HepG2 (cell line): ENCODE measurements at regions not wholly inside any gene's neighbourhood (a gene's known extent, or its start where the extent isn't known, plus 50 kb on each side); places are given as distances from the start of the nearest gene placed in this dataset.

Source experiments
- ATAC-seq: fragments of 200-7000 bp; cut with Tn5 transposase; 3 replicates; pipeline ENCODE4 v1.9.1; 2020; ENCODE audit warnings: mild to moderate bottlenecking, moderate library complexity
- BruUV-seq: library from RNA; stranded (reverse); fragments of 400-500 nt; replicated peaks from 2 replicates; lab custom pipeline; 2021; lab: Mats Ljungman, UMichigan
- CTCF ChIA-PET: fragments of 300-600 bp; formaldehyde crosslinking; extraction: SDS; loops from one replicate; lab custom pipeline; 2021; ENCODE audit warnings: low total read pairs, inconsistent platforms, low intra/inter-chr PET ratio; lab: Yijun Ruan, JAX
- POLR2A ChIA-PET: fragments of 350-600 bp; sonication (Branson Sonifier 250); formaldehyde crosslinking; loops from one replicate; lab custom pipeline; 2020; ENCODE audit warnings: antibody characterized with exemption, inconsistent platforms; lab: Yijun Ruan, JAX
- DNase-seq: peaks from one replicate; pipeline ENCODE4 v3.0.0-alpha.2; 2015; ENCODE audit warnings: low spot score
- FAIRE-seq: peaks from 3 replicates; lab custom pipeline; 2011; peaks lifted over from hg19 to GRCh38; lab: Jason Lieb, UNC
- H2AFZ ChIP-seq: one replicate; pipeline ENCODE4 v1.6.1; 2011; ENCODE audit warnings: low read length, inconsistent platforms
- H3K27ac ChIP-seq: fragments of 300-600 bp; 3 replicates; pipeline ENCODE4 v1.8.0; 2011; ENCODE audit warnings: mixed run types, mild to moderate bottlenecking, mixed read lengths, low read length, inconsistent platforms; ENCODE audit not compliant: insufficient read depth; ENCODE audit errors: extremely low read length
- H3K27me3 ChIP-seq, 2 experiments: fragments of 200-600 bp in 1 of 2; 2 replicates in 1 of 2; 3 replicates in 1 of 2; pipeline versions ENCODE4 v1.6.0 to v1.8.0; 2011; ENCODE audit warnings: low read length in 2 of 2, mild to moderate bottlenecking in 2 of 2, moderate library complexity in 2 of 2, inconsistent platforms in 1 of 2; ENCODE audit not compliant: insufficient read depth in 2 of 2, control insufficient read depth in 1 of 2
- H3K36me3 ChIP-seq, 2 experiments: fragments of 200-600 bp in 1 of 2; replicated peaks in 1 of 2; 2 replicates in 1 of 2; 3 replicates in 1 of 2; pipeline versions ENCODE4 v1.5.1 to v1.8.0; 2011; ENCODE audit warnings: low read length in 2 of 2, inconsistent platforms in 1 of 2; ENCODE audit not compliant: insufficient read depth in 2 of 2, control insufficient read depth in 1 of 2
- H3K4me1 ChIP-seq: 2 replicates; pipeline ENCODE4 v1.5.1; 2012; ENCODE audit warnings: low read length, inconsistent platforms; ENCODE audit not compliant: insufficient read depth
- H3K4me2 ChIP-seq: 2 replicates; pipeline ENCODE4 v1.6.0; 2011; ENCODE audit warnings: low read depth, low read length, inconsistent platforms
- H3K4me3 ChIP-seq, 3 experiments: fragments of 200-600 bp in 1 of 3; sonication (generic), shearing (Covaris generic) in 1 of 3; replicated peaks in 1 of 3; 2 replicates each; pipeline ENCODE4 v1.5.1; 2011 to 2016; ENCODE audit warnings: low read length in 3 of 3, inconsistent platforms in 2 of 3, low read depth in 2 of 3, mild to moderate bottlenecking in 2 of 3, control low read depth in 1 of 3, mixed read lengths in 1 of 3; ENCODE audit not compliant: insufficient read depth in 1 of 3
- H3K79me2 ChIP-seq: one replicate; pipeline ENCODE4 v1.6.1; 2011; ENCODE audit warnings: low read length, inconsistent platforms; ENCODE audit not compliant: insufficient read depth
- H3K9ac ChIP-seq: 2 replicates; pipeline ENCODE4 v1.6.0; 2011; ENCODE audit warnings: mild to moderate bottlenecking, low read depth, low read length, inconsistent platforms; ENCODE audit not compliant: insufficient read depth
- H3K9me3 ChIP-seq: 2 replicates; pipeline ENCODE4 v1.5.1; 2012; ENCODE audit warnings: mild to moderate bottlenecking, low read length
- H4K20me1 ChIP-seq: 2 replicates; pipeline ENCODE4 v1.6.0; 2011; ENCODE audit warnings: inconsistent platforms, mild to moderate bottlenecking, low read length, moderate library complexity; ENCODE audit not compliant: insufficient read depth
- ELF3 ChIP-seq: IDR thresholded peaks from 2 replicates; pipeline ENCODE4 v1.6.1; 2016; ENCODE audit warnings: missing genetic modification reagents, missing compliant biosample characterization
- ELK4 ChIP-seq: sonication (generic); formaldehyde crosslinking; IDR thresholded peaks from 2 replicates; pipeline ENCODE4 v1.9.0; 2021; ENCODE audit warnings: missing genetic modification reagents, borderline replicate concordance
- ISL2 ChIP-seq: sonication (generic); formaldehyde crosslinking; IDR thresholded peaks from 2 replicates; pipeline ENCODE4 v1.5.0; 2020; ENCODE audit warnings: missing genetic modification reagents
- NFRKB ChIP-seq: fragments of 450-650 bp; IDR thresholded peaks from 2 replicates; pipeline ENCODE4 v1.6.1; 2017
- PRDM10 ChIP-seq: sonication (generic); formaldehyde crosslinking; IDR thresholded peaks from 2 replicates; pipeline ENCODE4 v1.4.0; 2020; ENCODE audit warnings: low read depth, missing genetic modification reagents
- TBX3 ChIP-seq: fragments of 450-650 bp; IDR thresholded peaks from 2 replicates; pipeline ENCODE4 v1.6.1; 2017; ENCODE audit warnings: antibody characterized with exemption, mild to moderate bottlenecking, inconsistent platforms, borderline replicate concordance
- ZBTB7A ChIP-seq: sonication (generic); formaldehyde crosslinking; IDR thresholded peaks from 2 replicates; pipeline ENCODE4 v1.8.0; 2022; ENCODE audit warnings: mild to moderate bottlenecking, missing genetic modification reagents
- ZFP82 ChIP-seq: sonication (generic); formaldehyde crosslinking; IDR thresholded peaks from 2 replicates; pipeline ENCODE4 v1.5.1; 2020; ENCODE audit warnings: mild to moderate bottlenecking, missing genetic modification reagents, borderline replicate concordance
- ZKSCAN8 ChIP-seq: IDR thresholded peaks from 2 replicates; pipeline ENCODE4 v1.6.1; 2016; ENCODE audit warnings: borderline replicate concordance, missing genetic modification reagents, missing compliant biosample characterization
- WGBS: methylation state at CpG from one replicate; pipeline ENCODE4 v1.1.6; 2017; ENCODE audit warnings: low lambda C conversion rate; 5-methylcytosine and 5-hydroxymethylcytosine counted together
- in situ Hi-C: cut with HindIII; loops from 2 replicates; pipeline ENCODE4 v1.10.0; 2017; ENCODE audit warnings: low pct_unique_long_range_greater_than_20kb; ENCODE audit not compliant: extremely low pct_ligation_motif_present
- intact Hi-C: fragments of 100-400 bp; cut with micrococcal nuclease; formaldehyde crosslinking; loops from one replicate; pipeline ENCODE4 v1.10.0; 2022; ENCODE audit not compliant: unreplicated experiment

DNA sequence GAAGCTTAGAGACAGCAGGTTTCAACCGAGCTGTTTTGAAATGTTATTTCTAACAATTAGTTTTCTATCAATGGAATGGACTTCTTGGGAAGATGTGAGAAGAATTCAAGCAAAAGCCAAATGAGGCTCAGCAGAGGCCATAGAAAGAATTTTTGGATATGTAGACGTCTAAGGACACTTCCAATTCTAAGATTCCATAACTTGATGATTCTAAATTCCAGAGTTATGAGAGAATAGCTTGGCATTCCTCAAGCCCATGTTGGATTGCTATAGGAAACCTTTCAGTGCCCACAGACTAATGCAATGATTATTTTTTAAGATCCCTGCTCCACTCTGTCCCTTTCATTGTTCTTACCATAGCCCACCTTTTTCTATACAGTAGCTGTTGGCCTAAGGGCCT, 77.2 kb upstream of the PALS2 start:
- no peak for TF ChIP-seq TBX3
- TF ChIP-seq ELK4: no peak
- no peak for TF ChIP-seq ZBTB7A (CRISPR knock-in tag)
- no peak for TF ChIP-seq ZFP82 (CRISPR knock-in tag)
- TF ChIP-seq NFRKB: no peak
- no peak for TF ChIP-seq ELF3 (CRISPR knock-in tag)
- TF ChIP-seq PRDM10 (CRISPR knock-in tag): no peak
- no peak for TF ChIP-seq ZKSCAN8 (CRISPR knock-in tag)
- no peak for TF ChIP-seq ISL2
- Histone ChIP-seq H2AFZ (no peak overlapping the region), H3K4me1 (no peaks in the 10 kb centered on the region), H3K27me3 (peaks cover 1 to 8% of the 10 kb centered on the region in 2 experiments; a peak in 2 of 5 replicates), H3K4me3 (no peak overlapping the region), H3K9me3 (no peaks in the 10 kb centered on the region), H3K27ac (no peak overlapping the region), H3K36me3 (no peaks in the 10 kb centered on the region), H3K4me2 (no peak overlapping the region), H3K79me2 (no peaks in the 10 kb centered on the region), H3K9ac (no peak overlapping the region), H4K20me1 (no peaks in the 10 kb centered on the region)
- intact Hi-C loops: no loop called here
- ATAC-seq: no peak
- in situ Hi-C loops: no loop called here
- no peak for FAIRE-seq
- no TSS peak for BruUV-seq
- CTCF ChIA-PET: no interaction called here
- POLR2A ChIA-PET: no interaction called here
- 16% methylated on average over 2 of the region's 2 CpGs for WGBS
- no peak for DNase-seq
